GM12891 (cell line): ENCODE measurements at regions not wholly inside any gene's neighbourhood (a gene's known extent, or its start where the extent isn't known, plus 50 kb on each side); places are given as distances from the start of the nearest gene placed in this dataset.

Experiments
- PAX5 ChIP-seq: IDR thresholded peaks from 2 replicates; pipeline ENCODE4 v1.6.1; 2011; ENCODE audit warnings: low read length, moderate library complexity, mild to moderate bottlenecking; ENCODE audit not compliant: insufficient read depth, severe bottlenecking
- POLR2A ChIP-seq: IDR thresholded peaks from 2 replicates; pipeline ENCODE4 v1.6.1; 2011; ENCODE audit warnings: low read depth, low read length, control low read depth
- POLR2AphosphoS5 ChIP-seq: IDR thresholded peaks from 2 replicates; pipeline ENCODE4 v1.6.1; 2011; ENCODE audit warnings: low read depth, low read length, control low read depth
- POU2F2 ChIP-seq: IDR thresholded peaks from 2 replicates; pipeline ENCODE4 v1.6.1; 2011; ENCODE audit warnings: low read depth, mild to moderate bottlenecking, control low read depth, low read length, moderate library complexity
- SPI1 ChIP-seq: IDR thresholded peaks from 2 replicates; pipeline ENCODE4 v1.6.1; 2011; ENCODE audit warnings: low read depth, low read length, control low read depth
- TAF1 ChIP-seq: IDR thresholded peaks from 2 replicates; pipeline ENCODE4 v1.6.1; 2011; ENCODE audit warnings: low read depth, low read length, control low read depth

DNA sequence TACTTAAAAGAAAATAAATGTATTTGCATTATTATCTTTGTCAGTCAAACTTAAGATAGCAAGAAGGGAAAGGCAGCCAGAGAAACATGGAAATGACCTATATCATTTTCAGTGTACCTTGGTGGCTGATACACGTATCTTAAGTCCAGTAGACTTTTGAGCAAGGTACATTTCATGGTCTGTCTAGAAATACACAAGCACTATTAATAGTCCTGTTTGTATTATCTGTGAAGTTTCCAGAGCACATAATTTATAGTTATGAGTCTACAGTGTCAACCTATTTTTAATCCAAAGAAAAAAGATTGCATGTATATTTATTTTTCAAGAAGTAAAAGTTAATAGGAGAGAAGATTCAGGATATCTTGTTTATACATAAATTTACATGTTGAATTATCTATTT is 95.7 kb downstream of the IZUMO3 start:
- no peak for TF ChIP-seq POLR2A
- no peak for TF ChIP-seq SPI1
- TF ChIP-seq POLR2AphosphoS5, result no peak
- TF ChIP-seq TAF1, result no peak
- TF ChIP-seq POU2F2, result no peak
- no peak for TF ChIP-seq PAX5
